Uterus (tissue), 3 donors: ENCODE measurements at regions not wholly inside any gene's neighbourhood (a gene's known extent, or its start where the extent isn't known, plus 50 kb on each side); places are given as distances from the start of the nearest gene placed in this dataset.
"Not testable (repeated sequence)": the region's sequence is repeated elsewhere in the genome, so short reads cannot be mapped to it uniquely, and the experiment has no call there.

Experiments
- DNase-seq, 2 donors: peaks; one replicate each; pipeline ENCODE4 v3.0.0-alpha.2; 2019 to 2020
- H3K27ac ChIP-seq, 2 donors: fragments of 200-600 bp; sonication (generic); 1 replicate in 1 of 2; 2 replicates in 1 of 2; pipeline ENCODE4 v1.5.1; 2016 to 2018
- H3K27me3 ChIP-seq, 2 donors: fragments of 200-600 bp; sonication (generic); one replicate each; pipeline ENCODE4 v1.5.1; 2018 to 2019; ENCODE audit warnings: control low read depth in 1 of 2
- H3K36me3 ChIP-seq, 2 donors: fragments of 200-600 bp; sonication (generic); one replicate each; pipeline ENCODE4 v1.5.1; 2019; ENCODE audit warnings: control low read depth in 1 of 2
- H3K4me1 ChIP-seq, 2 donors: fragments of 200-600 bp; sonication (generic); one replicate each; pipeline ENCODE4 v1.5.1; 2018 to 2019; ENCODE audit warnings: control low read depth in 1 of 2
- H3K4me3 ChIP-seq, 2 donors: fragments of 200-600 bp; sonication (generic); 1 replicate in 1 of 2; 2 replicates in 1 of 2; pipeline ENCODE4 v1.5.1; 2018 to 2019; ENCODE audit warnings: mild to moderate bottlenecking in 1 of 2
- H3K9me3 ChIP-seq, 2 donors: fragments of 200-600 bp; sonication (generic); one replicate each; pipeline ENCODE4 v1.5.1; 2019; ENCODE audit warnings: control low read depth in 1 of 2
- CTCF ChIP-seq, 4 experiments: fragments of 200-600 bp in 2 of 4; fragments of 450-650 bp in 2 of 4; sonication (generic) in 2 of 4; IDR thresholded peaks; one replicate each; pipeline ENCODE4 v1.5.1; 2016 to 2019; ENCODE audit warnings: antibody characterized with exemption in 4 of 4, mild to moderate bottlenecking in 2 of 4, moderate library complexity in 1 of 4
- POLR2A ChIP-seq, 2 donors: fragments of 450-650 bp; IDR thresholded peaks; one replicate each; pipeline ENCODE4 v1.6.1; 2016; ENCODE audit warnings: antibody characterized with exemption in 2 of 2, mild to moderate bottlenecking in 1 of 2, moderate library complexity in 1 of 2
- intact Hi-C: fragments of 100-400 bp; cut with DNase I; formaldehyde crosslinking; loops from one replicate; pipeline ENCODE4 v1.15.1; 2023; ENCODE audit warnings: low total_unique reads
- donor health status: DM: yes; HTN: yes; CAD: no.

- Histone ChIP-seq H3K9me3 (no peaks in the 10 kb centered on the region), H3K4me1 (peaks cover 15 to 17% of the 10 kb centered on the region in 2 donors), H3K4me3 (no peak overlapping the region)
Measured at GRCh38 chr2:64274399-64275173, 130.4 kb upstream of the PELI1 start.

GRCh38 chr2:64275174-64275466 lies 130.9 kb upstream of the PELI1 start:
- H3K4me3 ChIP-seq, result no peak overlapping the region
- DNase-seq, result no peak
- TF ChIP-seq POLR2A (IDR thresholded peaks at IDR 0.05), result no peak
- intact Hi-C loops, result no loop called here
- H3K27ac ChIP-seq, result peak overlapping the region; percentile 48 to 85
- no peaks in the 10 kb centered on the region for H3K27me3 ChIP-seq
- H3K36me3 ChIP-seq, result no peaks in the 10 kb centered on the region
- no peaks in the 10 kb centered on the region for H3K9me3 ChIP-seq
- H3K4me1 ChIP-seq, result peaks cover 15 to 17% of the 10 kb centered on the region in 2 donors

More at GRCh38 chr2:64274399-64275173, 130.4 kb upstream of the PELI1 start:
- no peak for DNase-seq
- intact Hi-C loops, result no loop called here
- H3K27me3 ChIP-seq, result no peaks in the 10 kb centered on the region
- no peak for TF ChIP-seq CTCF (IDR thresholded peaks at IDR 0.05)
- TF ChIP-seq POLR2A (IDR thresholded peaks at IDR 0.05), result no peak
- no peaks in the 10 kb centered on the region for H3K36me3 ChIP-seq
- H3K27ac ChIP-seq, result peak overlapping the region; percentile 85 to 88

- Histone ChIP-seq H3K27me3 (no peaks in the 10 kb centered on the region), H3K4me1 (peaks cover 15 to 17% of the 10 kb centered on the region in 2 donors), H3K27ac (no peak overlapping the region), H3K4me3 (no peak overlapping the region), H3K36me3 (no peaks in the 10 kb centered on the region), H3K9me3 (no peaks in the 10 kb centered on the region)
- TF ChIP-seq CTCF (IDR thresholded peaks at IDR 0.05), result no peak
- no peak for TF ChIP-seq POLR2A (IDR thresholded peaks at IDR 0.05)
- intact Hi-C loops, result no loop called here
- DNase-seq, result no peak
Measured at GRCh38 chr2:64276417-64277095, 132.3 kb upstream of the PELI1 start.

- H3K4me3 ChIP-seq, result no peak overlapping the region
- TF ChIP-seq POLR2A (IDR thresholded peaks at IDR 0.05), result no peak
- TF ChIP-seq CTCF (IDR thresholded peaks at IDR 0.05), result no peak
- H3K27ac ChIP-seq, result no peak overlapping the region
- H3K36me3 ChIP-seq, result no peaks in the 10 kb centered on the region
- intact Hi-C loops, result no loop called here
- peaks cover 15 to 19% of the 10 kb centered on the region in 2 donors for H3K4me1 ChIP-seq
- no peaks in the 10 kb centered on the region for H3K9me3 ChIP-seq
- H3K27me3 ChIP-seq, result no peaks in the 10 kb centered on the region
- DNase-seq, result no peak
Measured at GRCh38 chr2:64277101-64277849, 133.1 kb upstream of the PELI1 start.

- H3K36me3 ChIP-seq, result not testable (repeated sequence)
Measured at GRCh38 chr2:64280812-64281211, 136.6 kb upstream of the PELI1 start.

More at GRCh38 chr2:64280812-64281211, 136.6 kb upstream of the PELI1 start:
- peaks cover 5 to 12% of the 10 kb centered on the region in 2 donors for H3K4me1 ChIP-seq
- H3K27me3 ChIP-seq, DNase-seq, H3K9me3 ChIP-seq, H3K27ac ChIP-seq, intact Hi-C loops, H3K4me3 ChIP-seq: not testable (repeated sequence)
